ENCODE measurements at regions not wholly inside any gene's neighbourhood (a gene's known extent, or its start where the extent isn't known, plus 50 kb on each side); places are given as distances from the start of the nearest gene placed in this dataset.
"Not testable (repeated sequence)": the region's sequence is repeated elsewhere in the genome, so short reads cannot be mapped to it uniquely, and the experiment has no call there.

DNA sequence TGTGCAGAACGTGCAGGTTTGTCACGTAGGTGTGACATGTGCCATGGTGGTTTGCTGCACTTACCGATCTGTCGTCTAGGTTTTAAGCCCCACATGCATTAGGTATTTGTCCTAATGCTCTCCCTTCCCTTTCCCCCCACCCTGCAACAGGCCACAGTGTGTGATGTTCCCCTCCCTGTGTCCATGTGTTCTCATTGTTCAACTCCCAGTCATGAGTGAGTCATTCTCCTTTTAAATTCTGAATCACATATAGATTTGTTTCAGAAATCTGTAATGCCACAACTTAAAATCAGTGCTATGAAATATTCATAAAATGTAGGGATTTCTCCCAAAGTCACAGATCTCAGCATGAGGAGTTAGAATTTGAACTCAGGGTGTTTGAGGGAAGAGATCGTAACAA lies 552.5 kb upstream of the MBL2 start:
- DNase-seq: no peak

- DNase-seq: no peak
These were observed 543.1 kb upstream of the MBL2 start for GRCh38 chr10:53315709-53316108.

GRCh38 chr10:53314876-53315275 lies 542.3 kb upstream of the MBL2 start:
- no peak for DNase-seq

- DNase-seq: no peak
These were observed 525.9 kb upstream of the MBL2 start for GRCh38 chr10:53298443-53298842.

GRCh38 chr10:53284615-53285182 lies 512.1 kb upstream of the MBL2 start:
- DNase-seq: no peak

DNA sequence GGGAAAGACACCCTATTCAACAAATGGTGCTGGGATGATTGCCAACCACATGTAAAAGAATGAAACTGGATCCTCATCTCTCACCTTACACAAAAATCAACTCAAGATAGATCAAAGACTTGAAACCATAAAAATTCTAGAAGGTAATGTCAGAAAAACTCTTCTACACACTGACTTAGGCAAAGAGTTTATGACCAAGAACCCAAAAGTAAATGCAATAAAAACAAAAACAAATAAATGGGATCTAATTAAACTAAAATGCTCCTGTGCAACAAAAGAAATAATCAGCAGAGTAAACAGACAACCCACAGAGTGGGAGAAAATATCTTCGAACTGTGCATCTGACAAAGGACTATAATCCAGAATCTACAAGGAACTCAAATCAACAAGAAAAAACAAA lies 504.2 kb upstream of the MBL2 start:
- DNase-seq: no peak

DNA sequence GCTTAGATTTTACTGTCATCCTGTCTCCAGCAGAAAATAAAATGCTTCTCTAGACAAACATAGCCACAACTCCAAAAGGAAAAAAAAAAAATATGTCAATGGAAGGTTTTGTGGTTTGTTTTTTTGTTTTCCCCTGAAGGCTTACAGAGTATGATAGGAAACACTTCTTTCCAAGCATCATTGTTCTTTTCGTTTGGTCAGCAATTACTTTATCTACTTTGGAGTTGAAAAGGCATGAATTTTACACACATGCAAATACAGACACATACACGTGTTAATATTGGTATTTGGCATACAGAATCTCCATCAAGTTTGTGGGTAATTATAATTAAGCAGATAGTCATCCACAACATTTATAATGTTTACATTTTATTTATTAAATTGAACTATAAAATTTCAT lies 496.9 kb upstream of the MBL2 start:
- no peak for DNase-seq

GRCh38 chr10:53260213-53260612 lies 487.6 kb upstream of the MBL2 start:
- no peak for DNase-seq

GRCh38 chr10:53256623-53257022 lies 484.0 kb upstream of the MBL2 start:
- no peak for DNase-seq

DNA sequence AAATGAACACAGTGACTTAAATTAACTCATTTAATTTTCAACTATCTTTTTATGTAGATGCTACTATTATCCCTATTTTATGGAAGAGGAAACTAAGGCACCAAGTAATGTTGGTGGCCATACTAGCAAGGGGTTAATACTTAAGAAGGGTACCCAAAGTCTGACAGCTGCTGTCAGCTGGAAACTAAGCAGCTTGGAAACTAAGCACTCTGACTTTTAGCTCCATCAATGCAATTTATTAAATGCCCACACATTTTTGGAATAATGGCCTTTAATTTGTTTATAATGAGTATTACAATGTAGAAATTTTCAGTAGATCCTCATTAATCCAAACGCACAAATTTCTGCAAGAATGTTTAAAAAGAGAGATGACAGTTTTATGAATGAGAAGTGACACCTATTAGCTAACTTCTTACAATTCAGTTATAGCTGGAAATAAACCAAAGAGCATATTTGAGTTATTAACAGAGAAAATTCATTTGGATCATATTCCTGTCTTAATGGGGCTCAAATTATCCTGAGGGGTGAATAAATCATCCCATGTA lies 483.1 kb upstream of the MBL2 start:
- no peak for DNase-seq

DNA sequence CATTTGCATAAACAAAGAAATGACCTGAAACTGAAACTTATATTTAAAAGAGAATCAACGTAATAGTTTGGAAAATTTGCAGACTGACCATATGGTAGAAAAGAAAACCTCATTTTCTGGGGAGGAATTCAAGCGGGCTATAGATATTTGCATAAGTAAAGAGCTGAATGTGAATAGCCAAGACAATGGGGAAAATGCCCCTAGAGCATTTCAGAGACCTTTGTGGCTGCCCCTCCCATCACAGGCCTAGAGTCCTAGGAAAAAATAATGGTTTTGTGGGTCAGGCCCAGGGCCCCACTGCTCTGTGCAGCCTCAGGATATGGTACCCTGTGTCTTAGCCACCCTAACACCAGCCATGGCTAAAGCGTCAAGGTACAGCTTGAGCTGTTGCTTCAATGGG lies 480.6 kb upstream of the MBL2 start:
- DNase-seq: no peak

- no peak for DNase-seq
These were observed 467.3 kb upstream of the MBL2 start for GRCh38 chr10:53239873-53240272.

GRCh38 chr10:53236941-53237340 lies 464.4 kb upstream of the MBL2 start:
- no peak for DNase-seq

DNA sequence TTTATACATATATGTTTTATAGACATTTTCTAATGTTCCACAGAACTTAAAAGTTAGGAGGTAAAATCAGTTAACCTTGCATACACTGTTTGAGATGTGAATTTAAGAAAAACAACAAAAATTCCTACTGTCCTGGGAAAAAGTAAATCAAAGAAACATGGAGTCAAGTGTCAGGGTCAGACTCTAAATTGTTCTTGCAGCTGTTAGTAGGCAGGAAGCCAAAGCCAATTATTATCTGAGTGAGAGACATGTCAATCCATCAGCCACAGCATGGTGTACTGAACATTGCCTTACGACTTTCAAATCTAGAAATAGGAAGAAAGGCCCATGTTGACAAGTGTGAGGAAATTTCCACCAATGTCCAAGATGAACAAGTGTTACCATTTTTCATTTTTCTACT lies 461.2 kb upstream of the MBL2 start:
- DNase-seq: no peak

GRCh38 chr10:53230651-53231050 lies 458.1 kb upstream of the MBL2 start:
- DNase-seq: no peak

GRCh38 chr10:53223851-53224250 lies 451.3 kb upstream of the MBL2 start:
- DNase-seq: peak; percentile 53

DNA sequence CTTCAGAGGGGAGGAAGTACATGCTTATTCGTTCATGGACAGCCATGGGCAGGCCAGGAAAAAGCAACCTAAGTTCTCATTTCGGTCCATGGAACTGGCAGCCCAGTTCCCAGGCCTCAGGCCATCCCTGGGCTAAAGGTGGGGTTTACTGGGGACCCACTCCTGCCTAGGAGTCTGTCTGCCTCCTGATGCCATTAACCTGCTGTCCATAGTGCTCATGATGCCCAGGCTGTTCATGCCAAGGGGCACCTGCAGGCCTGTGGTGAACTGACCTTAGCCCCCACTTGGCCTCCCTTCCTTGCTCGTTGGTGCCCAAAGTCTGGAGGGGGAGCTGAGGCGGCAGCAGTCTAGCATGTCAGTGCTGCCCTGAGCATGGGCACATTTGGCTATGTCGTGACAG lies 450.2 kb upstream of the MBL2 start:
- no peak for DNase-seq

GRCh38 chr10:53209944-53210611 lies 437.5 kb upstream of the MBL2 start:
- peak; percentile 25 for DNase-seq

DNA sequence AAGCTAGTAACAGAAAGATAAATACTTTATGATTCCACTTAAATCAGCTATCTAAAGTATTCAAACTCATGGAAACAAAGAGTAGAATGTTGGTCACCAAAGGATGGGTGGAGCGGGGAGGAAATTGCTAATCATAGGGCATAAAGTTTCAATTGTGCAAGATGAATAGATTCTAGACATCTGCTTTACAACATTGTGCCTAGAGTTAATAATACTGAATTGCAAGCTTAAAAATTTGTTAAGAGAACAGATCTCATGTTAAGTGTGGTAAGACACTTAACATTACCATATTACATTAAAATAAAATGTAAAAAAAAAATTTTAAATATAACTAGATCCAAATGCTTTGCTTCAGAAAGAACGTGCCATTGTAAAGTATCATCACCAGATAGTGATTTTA lies 411.1 kb upstream of the MBL2 start:
- no peak for DNase-seq

DNA sequence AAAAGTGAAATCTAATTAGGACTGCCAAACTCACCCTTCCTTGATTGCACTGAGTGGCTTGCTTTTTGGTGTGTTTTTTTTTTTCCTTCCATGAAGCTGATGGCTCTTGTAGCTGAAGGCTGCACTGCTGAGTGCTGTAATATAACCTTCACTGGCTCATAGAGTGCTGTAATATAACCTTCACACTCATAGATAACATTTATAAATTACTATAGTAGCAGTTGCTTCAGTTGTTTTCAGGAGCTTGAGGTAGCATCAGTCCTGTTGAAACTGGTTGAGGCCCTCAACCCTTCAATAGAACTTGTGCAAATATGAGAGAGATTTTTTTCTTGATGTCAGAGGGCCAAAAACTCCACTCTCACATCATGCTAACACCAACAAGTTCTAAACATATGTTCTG lies 404.9 kb upstream of the MBL2 start:
- DNase-seq: no peak

DNA sequence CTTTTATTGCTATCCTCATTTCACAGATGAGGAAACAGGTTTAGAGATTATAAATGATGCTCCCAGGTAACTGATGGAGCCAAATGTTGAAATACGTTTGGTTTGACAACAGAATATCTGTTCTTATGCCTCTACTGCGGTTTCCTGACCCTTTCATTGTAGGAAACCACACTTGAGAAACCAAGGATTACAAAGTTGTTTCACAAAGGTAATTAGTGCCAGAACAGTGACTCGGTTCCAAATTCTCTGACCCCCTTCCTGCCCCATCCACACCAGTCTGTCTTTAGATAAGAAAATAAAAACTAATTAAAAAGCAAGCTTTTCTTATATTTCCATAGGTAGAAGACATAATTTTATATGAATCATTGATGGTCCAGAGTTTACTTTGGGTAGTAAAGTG lies 393.7 kb upstream of the MBL2 start:
- no peak for DNase-seq

DNA sequence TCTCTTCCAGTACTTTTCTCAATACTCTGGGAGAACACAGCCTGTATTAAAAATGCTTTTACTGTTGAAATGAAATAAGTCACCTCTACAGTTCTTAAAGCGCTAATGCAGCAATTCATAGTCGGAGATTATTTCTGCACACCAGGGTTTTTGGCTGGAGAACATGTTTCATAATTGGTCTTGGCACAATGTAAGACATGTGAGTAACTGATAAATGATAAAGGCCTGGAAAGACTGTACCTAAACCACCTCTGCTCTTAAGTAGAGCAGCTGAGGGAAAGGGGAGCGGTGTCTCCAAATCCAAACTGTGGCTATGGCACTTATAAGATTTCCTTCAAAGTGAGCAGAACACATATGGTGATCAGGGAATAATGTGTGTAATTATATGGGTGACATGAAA lies 390.3 kb upstream of the MBL2 start:
- DNase-seq: no peak

DNA sequence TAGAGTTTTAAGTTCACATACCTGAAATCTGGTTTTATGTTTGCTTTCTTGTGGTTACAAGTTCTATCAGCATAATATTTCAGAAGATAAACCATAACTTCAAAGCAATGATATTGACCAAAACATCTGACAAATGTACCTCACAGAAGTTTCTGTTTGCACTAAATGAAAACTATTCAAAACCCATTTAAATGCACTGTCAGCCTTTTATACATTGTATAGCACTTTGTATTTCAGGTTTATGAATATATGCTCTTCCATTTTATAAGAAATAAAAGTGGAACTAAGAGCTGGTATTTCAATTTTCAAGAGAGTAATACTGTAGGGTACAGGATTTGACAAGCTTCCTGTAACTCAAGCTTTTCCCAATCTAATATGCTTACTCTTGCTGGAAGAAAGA lies 388.6 kb upstream of the MBL2 start:
- no peak for DNase-seq

DNA sequence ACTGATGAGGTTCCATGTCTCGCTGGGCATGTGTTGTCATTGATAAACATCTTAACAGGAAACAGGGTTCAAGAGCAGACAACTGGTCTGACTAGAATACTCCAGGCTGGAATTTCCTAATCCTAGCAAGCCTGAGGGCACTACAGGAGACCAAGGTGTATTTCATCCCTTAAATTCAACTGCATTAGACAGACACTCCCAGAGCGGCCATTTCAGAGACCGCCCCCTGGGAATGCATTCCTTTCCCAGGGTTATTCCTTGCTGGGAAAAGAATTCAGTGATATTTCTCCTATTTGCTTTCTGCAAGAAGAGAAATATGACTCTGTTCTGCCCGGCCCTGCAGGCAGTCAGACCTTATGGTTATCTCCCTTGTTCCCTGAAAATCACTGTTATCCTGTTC lies 383.1 kb upstream of the MBL2 start:
- DNase-seq: not testable (repeated sequence)

GRCh38 chr10:53153831-53154230 lies 381.2 kb upstream of the MBL2 start:
- no peak for DNase-seq
